Breast epithelium (tissue), 4 donors: ENCODE measurements at regions not wholly inside any gene's neighbourhood (a gene's known extent, or its start where the extent isn't known, plus 50 kb on each side); places are given as distances from the start of the nearest gene placed in this dataset.

ENCODE experiments used
- DNase-seq, 2 donors: peaks; one replicate each; pipeline ENCODE4 v3.0.0-alpha.2; 2019; ENCODE audit warnings: low spot score in 2 of 2
- H3K27ac ChIP-seq, 2 donors: fragments of 200-600 bp; sonication (generic) in 1 of 2; one replicate each; pipeline ENCODE4 v1.5.1; 2016 to 2019; ENCODE audit warnings: mild to moderate bottlenecking in 1 of 2
- H3K27me3 ChIP-seq, 2 donors: fragments of 200-600 bp; sonication (generic) in 1 of 2; one replicate each; pipeline versions ENCODE4 v1.5.1 to v1.6.0; 2017 to 2019; ENCODE audit warnings: control low read depth in 1 of 2, mild to moderate bottlenecking in 1 of 2
- H3K36me3 ChIP-seq: fragments of 200-600 bp; one replicate; pipeline ENCODE4 v1.5.1; 2019
- H3K4me1 ChIP-seq, 2 donors: fragments of 200-600 bp; sonication (generic); one replicate each; pipeline ENCODE4 v1.5.1; 2016 to 2019; ENCODE audit warnings: control low read depth in 1 of 2
- H3K4me3 ChIP-seq, 3 donors: fragments of 200-600 bp; sonication (generic); 1 replicate in 2 of 3; 2 replicates in 1 of 3; pipeline ENCODE4 v1.5.1; 2016 to 2019; ENCODE audit warnings: mild to moderate bottlenecking in 3 of 3, moderate library complexity in 2 of 3
- H3K9me3 ChIP-seq, 2 donors: fragments of 200-600 bp; sonication (generic) in 1 of 2; one replicate each; pipeline ENCODE4 v1.5.1; 2016 to 2019; ENCODE audit warnings: control low read depth in 1 of 2
- CTCF ChIP-seq, 3 donors: fragments of 450-650 bp; IDR thresholded peaks; one replicate each; pipeline ENCODE4 v1.5.1; 2016 to 2017; ENCODE audit warnings: antibody characterized with exemption in 3 of 3, mild to moderate bottlenecking in 3 of 3, moderate library complexity in 3 of 3
- POLR2A ChIP-seq: fragments of 450-650 bp; IDR thresholded peaks from one replicate; pipeline ENCODE4 v1.6.1; 2016; ENCODE audit warnings: antibody characterized with exemption, mild to moderate bottlenecking, moderate library complexity
- POLR2AphosphoS5 ChIP-seq, 3 donors: sonication (generic); formaldehyde crosslinking; IDR thresholded peaks; one replicate each; pipeline ENCODE4 v1.6.1; 2017; ENCODE audit warnings: antibody characterized with exemption in 3 of 3
- intact Hi-C: fragments of 100-400 bp; cut with DNase I; formaldehyde crosslinking; loops from one replicate; pipeline ENCODE4 v1.15.1; 2023; ENCODE audit warnings: low total_unique reads

- DNase-seq, result no peak
- Histone ChIP-seq H3K27ac (no peak overlapping the region), H3K27me3 (no peaks in the 10 kb centered on the region), H3K36me3 (no peaks in the 10 kb centered on the region), H3K9me3 (peaks cover 4 to 12% of the 10 kb centered on the region in 2 donors), H3K4me3 (no peak overlapping the region), H3K4me1 (no peaks in the 10 kb centered on the region)
- TF ChIP-seq CTCF (IDR thresholded peaks at IDR 0.05) (no peak), POLR2A (no peak), POLR2AphosphoS5 (IDR thresholded peaks at IDR 0.05) (no peak)
- intact Hi-C loops, result no loop called here
Observed at GRCh38 chr20:16916165-16916564, 168.0 kb downstream of the OTOR start.

GRCh38 chr20:16917636-16918035, 169.5 kb downstream of the OTOR start:
- Histone ChIP-seq H3K27me3 (no peaks in the 10 kb centered on the region), H3K27ac (no peak overlapping the region), H3K4me1 (no peaks in the 10 kb centered on the region), H3K36me3 (no peaks in the 10 kb centered on the region), H3K4me3 (no peak overlapping the region), H3K9me3 (peaks cover 4 to 12% of the 10 kb centered on the region in 2 donors)
- no peak for DNase-seq
- TF ChIP-seq POLR2A (no peak), POLR2AphosphoS5 (IDR thresholded peaks at IDR 0.05) (no peak), CTCF (IDR thresholded peaks at IDR 0.05) (no peak)
- intact Hi-C loops, result no loop called here

GRCh38 chr20:16918366-16918765, 170.2 kb downstream of the OTOR start:
- no peaks in the 10 kb centered on the region for H3K36me3 ChIP-seq
- H3K27ac ChIP-seq, result no peak overlapping the region
- intact Hi-C loops, result no loop called here
- no peaks in the 10 kb centered on the region for H3K4me1 ChIP-seq
- H3K27me3 ChIP-seq, result no peaks in the 10 kb centered on the region
- peaks cover 4% of the 10 kb centered on the region in 2 donors for H3K9me3 ChIP-seq
- H3K4me3 ChIP-seq, result no peak overlapping the region
- DNase-seq, result no peak
- TF ChIP-seq POLR2AphosphoS5 (IDR thresholded peaks at IDR 0.05) (no peak), CTCF (IDR thresholded peaks at IDR 0.05) (no peak), POLR2A (no peak)

GRCh38 chr20:16919841-16920240, 171.7 kb downstream of the OTOR start:
- Histone ChIP-seq H3K4me1 (no peaks in the 10 kb centered on the region), H3K9me3 (no peaks in the 10 kb centered on the region), H3K27me3 (no peaks in the 10 kb centered on the region), H3K27ac (no peak overlapping the region), H3K4me3 (no peak overlapping the region), H3K36me3 (no peaks in the 10 kb centered on the region)
- TF ChIP-seq POLR2A (no peak), POLR2AphosphoS5 (IDR thresholded peaks at IDR 0.05) (no peak)
- no peak for DNase-seq
- intact Hi-C loops, result no loop called here

- no peak overlapping the region for H3K4me3 ChIP-seq
- no peaks in the 10 kb centered on the region for H3K36me3 ChIP-seq
- no peak for DNase-seq
- H3K4me1 ChIP-seq, result no peaks in the 10 kb centered on the region
- H3K27ac ChIP-seq, result no peak overlapping the region
- no peaks in the 10 kb centered on the region for H3K27me3 ChIP-seq
- TF ChIP-seq CTCF (IDR thresholded peaks at IDR 0.05) (no peak), POLR2AphosphoS5 (IDR thresholded peaks at IDR 0.05) (no peak), POLR2A (no peak)
- H3K9me3 ChIP-seq, result no peaks in the 10 kb centered on the region
- intact Hi-C loops, result no loop called here
Observed at GRCh38 chr20:16922834-16923233, 174.7 kb downstream of the OTOR start.
